Esophagus mucosa (tissue), 1 donor: ENCODE measurements at regions not wholly inside any gene's neighbourhood (a gene's known extent, or its start where the extent isn't known, plus 50 kb on each side); places are given as distances from the start of the nearest gene placed in this dataset.

Source experiments
- ATAC-seq: fragments of 200-7000 bp; cut with Tn5 transposase; one replicate; pipeline ENCODE4 v1.9.1; 2020
- donor health status: DM: yes; HTN: yes; CAD: no.

- ATAC-seq, result no peak
Observed at GRCh38 chr10:128627811-128628210, 501.6 kb upstream of the MKI67 start.

GRCh38 chr10:128628252-128628651 lies 502.0 kb upstream of the MKI67 start:
- ATAC-seq, result no peak

GRCh38 chr10:128629111-128630096 lies 503.2 kb upstream of the MKI67 start:
- ATAC-seq, result peak; percentile 51

GRCh38 chr10:128630787-128631252 lies 504.6 kb upstream of the MKI67 start:
- ATAC-seq, result no peak

- no peak for ATAC-seq
Observed at GRCh38 chr10:128631801-128632241, 505.6 kb upstream of the MKI67 start.

GRCh38 chr10:128632694-128633093 lies 506.5 kb upstream of the MKI67 start:
- no peak for ATAC-seq

GRCh38 chr10:128633864-128634540 lies 507.8 kb upstream of the MKI67 start:
- no peak for ATAC-seq

- no peak for ATAC-seq
Observed at GRCh38 chr10:128642023-128642422, 515.8 kb upstream of the MKI67 start.

GRCh38 chr10:128642502-128642901 lies 516.3 kb upstream of the MKI67 start:
- no peak for ATAC-seq

- no peak for ATAC-seq
Observed at GRCh38 chr10:128643658-128644057, 517.4 kb upstream of the MKI67 start.

GRCh38 chr10:128645486-128645885 lies 519.3 kb upstream of the MKI67 start:
- no peak for ATAC-seq

GRCh38 chr10:128646956-128647355 lies 520.7 kb upstream of the MKI67 start:
- no peak for ATAC-seq

- no peak for ATAC-seq
Observed at GRCh38 chr10:128657548-128657947, 531.3 kb upstream of the MKI67 start.

GRCh38 chr10:128660726-128661125 lies 534.5 kb upstream of the MKI67 start:
- ATAC-seq, result no peak

GRCh38 chr10:128661404-128662197 lies 535.4 kb upstream of the MKI67 start:
- no peak for ATAC-seq

- ATAC-seq, result no peak
Observed at GRCh38 chr10:128662520-128662919, 536.3 kb upstream of the MKI67 start.

GRCh38 chr10:128664729-128665128 lies 538.5 kb upstream of the MKI67 start:
- ATAC-seq, result no peak

GRCh38 chr10:128675405-128675804 lies 549.2 kb upstream of the MKI67 start:
- ATAC-seq, result no peak

- no peak for ATAC-seq
Observed at GRCh38 chr10:128680116-128680515, 553.9 kb upstream of the MKI67 start.

GRCh38 chr10:128684215-128684614 lies 558.0 kb upstream of the MKI67 start:
- ATAC-seq, result no peak

GRCh38 chr10:128686630-128687278 lies 560.5 kb upstream of the MKI67 start:
- ATAC-seq, result no peak

GRCh38 chr10:128687408-128687807 lies 561.2 kb upstream of the MKI67 start:
- ATAC-seq, result no peak
